GM15510 (cell line): ENCODE measurements at regions not wholly inside any gene's neighbourhood (a gene's known extent, or its start where the extent isn't known, plus 50 kb on each side); places are given as distances from the start of the nearest gene placed in this dataset.

ENCODE experiments used
- POLR2A ChIP-seq: IDR thresholded peaks from 3 replicates; pipeline ENCODE4 v1.6.1; 2011; ENCODE audit warnings: borderline replicate concordance; ENCODE audit not compliant: insufficient read length; ENCODE audit errors: extremely low read depth

DNA sequence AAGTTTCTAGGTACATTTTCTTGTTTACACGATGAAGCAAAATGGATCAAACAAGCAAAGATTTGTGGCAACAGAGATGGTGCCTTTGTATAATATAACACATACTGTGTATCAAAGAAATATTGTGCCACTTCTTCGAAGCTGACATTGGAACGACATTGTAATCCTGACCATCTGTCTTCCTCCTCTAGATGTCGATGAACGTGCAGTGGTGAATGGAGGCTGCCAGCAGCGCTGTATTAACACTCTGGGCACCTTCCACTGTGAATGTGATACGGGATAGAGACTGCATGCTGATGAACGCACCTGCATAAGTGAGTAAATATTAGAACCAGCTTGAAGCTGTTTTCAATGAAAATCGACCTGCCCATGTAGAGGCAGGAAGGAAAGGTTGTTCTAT, 613.3 kb upstream of the GOLIM4 start:
- TF ChIP-seq POLR2A: no peak

GRCh38 chr3:168707900-168708299, 612.2 kb upstream of the GOLIM4 start:
- TF ChIP-seq POLR2A: no peak

DNA sequence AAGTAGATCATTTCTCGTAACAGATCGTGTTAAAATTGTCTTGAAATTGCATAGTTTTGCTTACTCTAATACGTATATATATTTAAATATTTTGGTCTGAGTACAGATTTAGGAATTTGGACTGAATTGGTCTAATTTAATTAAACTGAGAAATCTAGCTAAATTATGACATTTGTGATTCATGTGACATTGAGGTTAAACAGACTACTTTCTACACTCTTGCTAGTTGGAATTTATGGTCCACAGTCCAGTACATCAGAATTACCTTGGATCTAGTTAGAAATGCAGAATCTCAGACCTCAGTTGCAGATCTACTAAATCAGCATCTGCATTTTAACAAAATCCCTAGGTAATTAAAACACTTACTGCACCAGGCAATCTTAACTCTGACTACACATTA, 609.7 kb upstream of the GOLIM4 start:
- TF ChIP-seq POLR2A: no peak

DNA sequence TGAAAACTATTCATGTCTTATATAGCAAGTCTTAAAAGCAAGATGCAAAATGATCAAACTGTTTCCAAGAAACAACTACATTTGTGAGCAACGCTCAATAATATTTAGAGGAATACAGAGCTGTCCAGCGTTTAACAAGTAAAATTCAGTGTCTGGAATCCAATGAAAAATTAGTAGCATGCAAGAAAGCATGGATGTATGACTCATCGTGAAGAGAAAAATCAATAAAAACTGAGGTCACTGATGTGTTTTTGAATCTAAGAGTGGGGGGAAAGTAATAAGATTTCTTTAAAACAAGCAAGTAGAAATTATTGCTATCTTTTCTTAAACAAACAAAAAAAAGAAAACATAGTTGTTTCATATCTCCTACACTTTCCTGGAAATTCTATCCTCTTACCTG, 600.3 kb upstream of the GOLIM4 start:
- no peak for TF ChIP-seq POLR2A

- TF ChIP-seq POLR2A: no peak
Measured at GRCh38 chr3:168693870-168694269, 598.1 kb upstream of the GOLIM4 start.

- no peak for TF ChIP-seq POLR2A
Measured at GRCh38 chr3:168688267-168688666, 592.5 kb upstream of the GOLIM4 start.

DNA sequence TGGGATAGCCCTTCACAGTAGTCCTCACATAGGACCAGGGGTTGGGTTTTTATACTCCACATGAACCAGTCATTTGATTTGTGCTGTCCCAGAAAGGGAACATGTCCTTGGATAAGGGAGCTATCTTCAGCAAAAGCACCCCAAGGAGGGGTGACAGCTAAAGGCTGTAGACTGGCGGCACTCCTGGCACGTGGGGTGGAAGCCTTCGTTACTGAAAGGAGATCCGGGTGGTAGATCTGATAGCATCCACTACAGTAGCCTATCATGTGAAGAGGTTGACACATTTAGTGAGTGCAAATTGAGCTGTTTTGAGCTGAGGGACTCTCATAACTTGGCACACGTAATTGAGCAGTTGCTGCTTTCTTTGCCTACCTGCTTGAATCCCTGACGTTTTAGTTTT, 588.8 kb upstream of the GOLIM4 start:
- no peak for TF ChIP-seq POLR2A

DNA sequence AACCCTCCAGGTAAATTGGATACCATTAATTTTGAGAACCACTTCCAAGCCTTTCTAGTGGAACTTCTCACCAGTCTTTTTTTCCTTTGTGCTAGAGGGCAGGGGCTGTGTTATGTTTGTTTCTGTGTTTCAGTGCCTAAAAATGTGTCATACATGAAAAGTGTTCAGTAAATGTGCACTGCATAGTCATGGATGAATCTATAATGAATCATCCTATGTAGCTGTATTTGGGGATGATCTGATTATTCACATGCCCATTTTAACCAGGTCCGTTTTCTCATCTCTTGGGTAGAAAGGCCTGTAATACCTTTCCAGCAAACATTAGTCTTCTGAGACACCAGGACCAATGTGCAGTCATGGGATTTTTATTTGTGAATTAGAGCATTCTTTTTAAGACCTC, 583.0 kb upstream of the GOLIM4 start:
- no peak for TF ChIP-seq POLR2A

- TF ChIP-seq POLR2A: no peak
Measured at GRCh38 chr3:168671091-168671490, 575.4 kb upstream of the GOLIM4 start.

GRCh38 chr3:168659015-168659414, 563.3 kb upstream of the GOLIM4 start:
- TF ChIP-seq POLR2A: no peak

- TF ChIP-seq POLR2A: no peak
Measured at GRCh38 chr3:168655611-168656010, 559.9 kb upstream of the GOLIM4 start.

DNA sequence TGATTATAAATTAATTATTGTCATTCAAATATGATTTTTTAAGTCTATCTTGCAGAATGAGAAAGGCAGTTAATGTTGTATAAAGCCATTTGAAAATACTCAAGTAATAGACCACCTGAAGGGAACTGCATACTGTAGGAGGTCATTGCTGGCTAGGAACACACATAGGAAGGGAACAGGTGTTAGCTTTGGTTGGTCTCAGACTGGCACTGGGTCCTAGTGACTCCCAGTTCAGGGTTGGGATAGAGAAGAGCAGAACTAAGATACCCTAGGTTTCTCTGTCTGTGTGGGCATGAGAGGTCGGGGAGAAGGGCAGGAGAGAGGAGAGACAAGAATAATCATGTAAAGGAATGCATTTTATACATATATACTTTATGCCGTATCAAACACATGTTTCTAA, 559.0 kb upstream of the GOLIM4 start:
- no peak for TF ChIP-seq POLR2A

- TF ChIP-seq POLR2A: no peak
Measured at GRCh38 chr3:168653255-168653654, 557.5 kb upstream of the GOLIM4 start.

- no peak for TF ChIP-seq POLR2A
Measured at GRCh38 chr3:168648321-168648720, 552.6 kb upstream of the GOLIM4 start.

- TF ChIP-seq POLR2A: no peak
Measured at GRCh38 chr3:168647582-168647981, 551.9 kb upstream of the GOLIM4 start.

- TF ChIP-seq POLR2A: no peak
Measured at GRCh38 chr3:168645180-168645579, 549.5 kb upstream of the GOLIM4 start.

- no peak for TF ChIP-seq POLR2A
Measured at GRCh38 chr3:168628549-168628948, 532.8 kb upstream of the GOLIM4 start.
